Subcutaneous abdominal adipose tissue (tissue), 5 donors: ENCODE measurements at regions not wholly inside any gene's neighbourhood (a gene's known extent, or its start where the extent isn't known, plus 50 kb on each side); places are given as distances from the start of the nearest gene placed in this dataset.

Source experiments
- H3K27ac ChIP-seq: one replicate; pipeline ENCODE4 v1.7.0; 2013; ENCODE audit warnings: low read depth, mild to moderate bottlenecking, inconsistent platforms, low read length, moderate library complexity
- H3K27me3 ChIP-seq, 5 donors: one replicate each; pipeline ENCODE4 v1.7.0; 2013; ENCODE audit warnings: low read length in 5 of 5, inconsistent platforms in 1 of 5; ENCODE audit not compliant: control insufficient read depth in 5 of 5, insufficient read depth in 4 of 5
- H3K36me3 ChIP-seq, 5 donors: one replicate each; pipeline ENCODE4 v1.7.0; 2013; ENCODE audit warnings: low read length in 5 of 5; ENCODE audit not compliant: control insufficient read depth in 5 of 5, insufficient read depth in 5 of 5
- H3K4me1 ChIP-seq, 5 donors: one replicate each; pipeline ENCODE4 v1.7.0; 2013; ENCODE audit warnings: low read length in 5 of 5, mild to moderate bottlenecking in 3 of 5, moderate library complexity in 1 of 5; ENCODE audit not compliant: control insufficient read depth in 5 of 5, insufficient read depth in 5 of 5
- H3K4me3 ChIP-seq, 5 donors: one replicate each; pipeline ENCODE4 v1.7.0; 2013; ENCODE audit warnings: low read length in 5 of 5, low read depth in 1 of 5
- H3K9ac ChIP-seq, 5 donors: one replicate each; pipeline ENCODE4 v1.7.0; 2013; ENCODE audit warnings: low read length in 5 of 5, mild to moderate bottlenecking in 4 of 5, moderate library complexity in 3 of 5
- H3K9me3 ChIP-seq, 5 donors: one replicate each; pipeline ENCODE4 v1.7.0; 2013; ENCODE audit warnings: low read length in 5 of 5; ENCODE audit not compliant: control insufficient read depth in 5 of 5
- donor health status: healthy.
- donor health status: healthy.
- donor health status: healthy.
- donor health status: healthy.
- donor health status: healthy.

GRCh38 chr12:128116537-128116936 is 150.4 kb upstream of the TMEM132C start:
- peaks cover 0 to 4% (median 0%) of the 10 kb centered on the region in 5 donors for H3K9me3 ChIP-seq

GRCh38 chr12:128120035-128120434 is 146.9 kb upstream of the TMEM132C start:
- no peak overlapping the region for H3K4me3 ChIP-seq
- no peaks in the 10 kb centered on the region for H3K36me3 ChIP-seq
- peaks cover 0 to 4% (median 0%) of the 10 kb centered on the region in 5 donors for H3K9me3 ChIP-seq
- H3K27ac ChIP-seq: no peak overlapping the region
- peaks cover 0 to 2% (median 0%) of the 10 kb centered on the region in 5 donors for H3K4me1 ChIP-seq
- no peak overlapping the region for H3K9ac ChIP-seq
- H3K27me3 ChIP-seq: no peaks in the 10 kb centered on the region

More at GRCh38 chr12:128116537-128116936, 150.4 kb upstream of the TMEM132C start:
- no peaks in the 10 kb centered on the region for H3K36me3 ChIP-seq
- no peaks in the 10 kb centered on the region for H3K4me1 ChIP-seq
- no peak overlapping the region for H3K4me3 ChIP-seq
- peaks cover 0 to 12% (median 1%) of the 10 kb centered on the region in 5 donors for H3K27me3 ChIP-seq
- no peak overlapping the region for H3K27ac ChIP-seq
- no peak overlapping the region for H3K9ac ChIP-seq

GRCh38 chr12:128121424-128121823 is 145.5 kb upstream of the TMEM132C start:
- Histone ChIP-seq H3K36me3 (no peaks in the 10 kb centered on the region), H3K9me3 (peaks cover 0 to 4% (median 0%) of the 10 kb centered on the region in 5 donors), H3K9ac (no peak overlapping the region), H3K4me1 (peaks cover 0 to 2% (median 0%) of the 10 kb centered on the region in 5 donors), H3K27ac (no peak overlapping the region), H3K4me3 (no peak overlapping the region), H3K27me3 (no peaks in the 10 kb centered on the region)

- Histone ChIP-seq H3K36me3 (no peaks in the 10 kb centered on the region), H3K4me1 (peaks cover 0 to 2% (median 0%) of the 10 kb centered on the region in 5 donors), H3K4me3 (no peak overlapping the region), H3K27ac (no peak overlapping the region), H3K27me3 (no peaks in the 10 kb centered on the region), H3K9me3 (peaks cover 0 to 4% (median 0%) of the 10 kb centered on the region in 5 donors), H3K9ac (no peak overlapping the region)
Observed at GRCh38 chr12:128123096-128123495, 143.9 kb upstream of the TMEM132C start.

GRCh38 chr12:128131955-128132354 is 135.0 kb upstream of the TMEM132C start:
- Histone ChIP-seq H3K9ac (no peak overlapping the region), H3K27me3 (no peaks in the 10 kb centered on the region), H3K36me3 (no peaks in the 10 kb centered on the region), H3K4me3 (no peak overlapping the region), H3K4me1 (no peaks in the 10 kb centered on the region), H3K27ac (no peak overlapping the region), H3K9me3 (no peaks in the 10 kb centered on the region)

GRCh38 chr12:128133321-128134073 is 133.5 kb upstream of the TMEM132C start:
- Histone ChIP-seq H3K36me3 (no peaks in the 10 kb centered on the region), H3K9ac (no peak overlapping the region), H3K4me1 (peaks cover 0 to 9% (median 8%) of the 10 kb centered on the region in 5 donors), H3K27ac (no peak overlapping the region), H3K4me3 (no peak overlapping the region), H3K9me3 (no peaks in the 10 kb centered on the region), H3K27me3 (no peaks in the 10 kb centered on the region)

GRCh38 chr12:128137140-128137539 is 129.8 kb upstream of the TMEM132C start:
- Histone ChIP-seq H3K4me3 (no peak overlapping the region), H3K36me3 (no peaks in the 10 kb centered on the region), H3K27ac (no peak overlapping the region), H3K9ac (no peak overlapping the region), H3K4me1 (peaks cover 3 to 17% (median 15%) of the 10 kb centered on the region in 5 donors), H3K9me3 (no peaks in the 10 kb centered on the region), H3K27me3 (no peaks in the 10 kb centered on the region)

- H3K9me3 ChIP-seq: no peaks in the 10 kb centered on the region
- H3K9ac ChIP-seq: no peak overlapping the region
- no peak overlapping the region for H3K4me3 ChIP-seq
- no peaks in the 10 kb centered on the region for H3K36me3 ChIP-seq
- H3K4me1 ChIP-seq: peaks cover 3 to 17% (median 15%) of the 10 kb centered on the region in 5 donors
- H3K27me3 ChIP-seq: no peaks in the 10 kb centered on the region
- no peak overlapping the region for H3K27ac ChIP-seq
Observed at GRCh38 chr12:128138125-128138524, 128.8 kb upstream of the TMEM132C start.

- H3K27ac ChIP-seq: no peak overlapping the region
- no peak overlapping the region for H3K4me3 ChIP-seq
- H3K9me3 ChIP-seq: no peaks in the 10 kb centered on the region
- no peak overlapping the region for H3K9ac ChIP-seq
- H3K4me1 ChIP-seq: peaks cover 3 to 17% (median 15%) of the 10 kb centered on the region in 5 donors
- H3K27me3 ChIP-seq: no peaks in the 10 kb centered on the region
- no peaks in the 10 kb centered on the region for H3K36me3 ChIP-seq
Observed at GRCh38 chr12:128140551-128140950, 126.4 kb upstream of the TMEM132C start.

GRCh38 chr12:128150961-128151360 is 116.0 kb upstream of the TMEM132C start:
- Histone ChIP-seq H3K27ac (no peak overlapping the region), H3K9ac (no peak overlapping the region)

More at GRCh38 chr12:128150961-128151360, 116.0 kb upstream of the TMEM132C start:
- no peaks in the 10 kb centered on the region for H3K9me3 ChIP-seq
- no peaks in the 10 kb centered on the region for H3K4me1 ChIP-seq
- no peak overlapping the region for H3K4me3 ChIP-seq
- H3K27me3 ChIP-seq: peaks cover 0 to 3% (median 2%) of the 10 kb centered on the region in 5 donors
- no peaks in the 10 kb centered on the region for H3K36me3 ChIP-seq
